GM12878 (cell line): ENCODE measurements at regions not wholly inside any gene's neighbourhood (a gene's known extent, or its start where the extent isn't known, plus 50 kb on each side); places are given as distances from the start of the nearest gene placed in this dataset.

ENCODE experiments used
- ATAC-seq: fragments of 200-7000 bp; cut with Tn5 transposase; 3 replicates; pipeline ENCODE4 v1.9.1; 2020; ENCODE audit warnings: mild to moderate bottlenecking, moderate library complexity
- BruUV-seq: library from RNA; stranded (reverse); fragments of 400-500 nt; replicated peaks from 2 replicates; lab custom pipeline; 2021; lab: Mats Ljungman, UMichigan
- CTCF ChIA-PET: fragments of 300-600 bp; sonication (Branson Sonifier 250); formaldehyde crosslinking; extraction: SDS; loops from one replicate; lab custom pipeline; 2021; ENCODE audit warnings: inconsistent platforms; lab: Yijun Ruan, JAX
- POLR2A ChIA-PET: fragments of 350-600 bp; formaldehyde crosslinking; extraction: SDS; loops from one replicate; lab custom pipeline; 2021; ENCODE audit warnings: inconsistent platforms; lab: Charles Lee
- RAD21 ChIA-PET: fragments of 300-600 bp; sonication (Branson Sonifier 250); formaldehyde crosslinking; loops from one replicate; lab custom pipeline; 2023; ENCODE audit warnings: antibody characterized with exemption; ENCODE audit not compliant: unreplicated experiment; lab: Charles Lee
- SMC1A ChIA-PET: fragments of 300-600 bp; sonication (Branson Sonifier 250); formaldehyde crosslinking; loops from one replicate; lab custom pipeline; 2023; ENCODE audit not compliant: unreplicated experiment, uncharacterized antibody; lab: Charles Lee
- DNase-seq: peaks from one replicate; pipeline ENCODE4 v3.0.0-alpha.2; 2011; ENCODE audit warnings: low read depth, low spot score
- FAIRE-seq: peaks from 3 replicates; lab custom pipeline; 2011; peaks lifted over from hg19 to GRCh38; lab: Jason Lieb, UNC
- H2AFZ ChIP-seq: 2 replicates; pipeline ENCODE4 v1.6.0; 2011; ENCODE audit warnings: low read depth, low read length, control low read depth; ENCODE audit not compliant: control insufficient read depth
- H3K27ac ChIP-seq: 2 replicates; pipeline ENCODE4 v1.5.1; 2011; ENCODE audit warnings: control low read depth; ENCODE audit not compliant: control insufficient read depth, insufficient read depth
- H3K27me3 ChIP-seq, 2 experiments: replicated peaks in 1 of 2; 2 replicates each; pipeline versions ENCODE4 v1.6.0 to v1.6.1; 2011; ENCODE audit warnings: low read length in 1 of 2; ENCODE audit not compliant: control insufficient read depth in 2 of 2, insufficient read depth in 2 of 2
- H3K36me3 ChIP-seq, 2 experiments: 2 replicates each; pipeline ENCODE4 v1.5.1; 2011; ENCODE audit warnings: low read length in 1 of 2; ENCODE audit not compliant: control insufficient read depth in 2 of 2, insufficient read depth in 2 of 2
- H3K4me1 ChIP-seq: 2 replicates; pipeline ENCODE4 v1.6.1; 2011; ENCODE audit warnings: mild to moderate bottlenecking, low read length, moderate library complexity, mixed read lengths; ENCODE audit not compliant: control insufficient read depth, insufficient read depth
- H3K4me2 ChIP-seq: 2 replicates; pipeline ENCODE4 v1.6.0; 2011; ENCODE audit warnings: control low read depth; ENCODE audit not compliant: control insufficient read depth, insufficient read depth
- H3K4me3 ChIP-seq: fragments of 200-600 bp; sonication (generic); 2 replicates; pipeline ENCODE4 v1.5.1; 2016
- H3K79me2 ChIP-seq: 2 replicates; pipeline ENCODE4 v1.6.0; 2011; ENCODE audit warnings: low read length; ENCODE audit not compliant: control insufficient read depth, insufficient read depth
- H3K9ac ChIP-seq: 2 replicates; pipeline ENCODE4 v1.8.0; 2011; ENCODE audit warnings: low read length, control low read depth, mixed read lengths; ENCODE audit not compliant: control insufficient read depth, insufficient read depth
- H3K9me3 ChIP-seq: replicated peaks from 3 replicates; pipeline ENCODE4 v1.5.1; 2011; ENCODE audit warnings: mild to moderate bottlenecking, low read length; ENCODE audit not compliant: control insufficient read depth, insufficient read depth
- H4K20me1 ChIP-seq: 2 replicates; pipeline ENCODE4 v1.6.0; 2011; ENCODE audit not compliant: control insufficient read depth, insufficient read depth
- CBX3 ChIP-seq: fragments of 200-600 bp; sonication (generic); IDR thresholded peaks from 2 replicates; pipeline ENCODE4 v1.6.1; 2016; ENCODE audit warnings: low read depth, borderline replicate concordance
- EZH2 ChIP-seq: IDR thresholded peaks from 2 replicates; pipeline ENCODE4 v1.6.1; 2012; ENCODE audit warnings: low read depth, mild to moderate bottlenecking, control low read depth, inconsistent platforms, low read length, borderline replicate concordance; ENCODE audit not compliant: control insufficient read depth
- TCF7 ChIP-seq: IDR thresholded peaks from 2 replicates; pipeline ENCODE4 v1.6.1; 2014; ENCODE audit warnings: antibody characterized with exemption, borderline replicate concordance
- USF2 ChIP-seq: IDR thresholded peaks from 2 replicates; pipeline ENCODE4 v1.6.1; 2011; ENCODE audit warnings: low read depth, low read length, improper control_type of control experiment, borderline replicate concordance
- ZBTB4 ChIP-seq: fragments of 450-650 bp; formaldehyde crosslinking; IDR thresholded peaks from 2 replicates; pipeline ENCODE4 v1.4.0; 2022; ENCODE audit warnings: mild to moderate bottlenecking, moderate library complexity
- WGBS: methylation state at CpG from one replicate; pipeline ENCODE4 v1.1.6; 2016; ENCODE audit warnings: low lambda C conversion rate; ENCODE audit not compliant: insufficient replicate concordance, insufficient coverage; ENCODE audit errors: missing lambda C conversion rate; 5-methylcytosine and 5-hydroxymethylcytosine counted together
- in situ Hi-C: fragments of 300-500 bp; cut with MboI; formaldehyde crosslinking; loops from 9 replicates; pipeline ENCODE4 v1.14.3; 2018; ENCODE audit warnings: mixed read lengths
- intact Hi-C: fragments of 100-400 bp; cut with micrococcal nuclease; formaldehyde crosslinking; loops from one replicate; pipeline ENCODE4 v1.14.2; 2022; ENCODE audit not compliant: unreplicated experiment

GRCh38 chr20:60507087-60507694, 549.0 kb downstream of the CDH26 start (continued):
- no peak for TF ChIP-seq EZH2
- TF ChIP-seq USF2 = no peak
- no peak for TF ChIP-seq TCF7
- TF ChIP-seq CBX3 = no peak

GRCh38 chr20:60509407-60509806, 551.2 kb downstream of the CDH26 start:
- 11% methylated on average over 4 of the region's 4 CpGs for WGBS
- Histone ChIP-seq H2AFZ (no peak overlapping the region), H3K4me2 (no peak overlapping the region), H3K4me1 (no peaks in the 10 kb centered on the region), H3K79me2 (no peaks in the 10 kb centered on the region), H3K36me3 (no peaks in the 10 kb centered on the region)
- ChIA-PET CTCF (no interaction called here), POLR2A (no interaction called here)
- TF ChIP-seq ZBTB4 (CRISPR knock-in tag) = no peak
- TF ChIP-seq, all 136 proteins: peak for 0
- intact Hi-C loops (no loop called here), in situ Hi-C loops (no loop called here)
- Histone ChIP-seq H3K27ac (no peak overlapping the region), H3K4me3 (no peak overlapping the region), H3K9me3 (no peaks in the 10 kb centered on the region), H3K27me3 (no peaks in the 10 kb centered on the region), H4K20me1 (no peaks in the 10 kb centered on the region), H3K9ac (no peak overlapping the region)
- ATAC-seq (no peak), DNase-seq (no peak), FAIRE-seq (no peak)
- SMC1A ChIA-PET = no interaction called here
- RAD21 ChIA-PET = no interaction called here
- BruUV-seq = no TSS peak
